ENCODE measurements at regions not wholly inside any gene's neighbourhood (a gene's known extent, or its start where the extent isn't known, plus 50 kb on each side); places are given as distances from the start of the nearest gene placed in this dataset.

- no peak for DNase-seq
Measured at GRCh38 chr21:27321791-27322190, 354.9 kb upstream of the ADAMTS5 start.

GRCh38 chr21:27320868-27321267 is 354.0 kb upstream of the ADAMTS5 start:
- no peak for DNase-seq

- peak in 1 of 2 experiments; percentile 49 for DNase-seq
Measured at GRCh38 chr21:27317601-27318000, 350.7 kb upstream of the ADAMTS5 start.

GRCh38 chr21:27315373-27315772 is 348.5 kb upstream of the ADAMTS5 start:
- no peak for DNase-seq

- no peak for DNase-seq
Measured at GRCh38 chr21:27314131-27314530, 347.2 kb upstream of the ADAMTS5 start.

GRCh38 chr21:27306791-27307775 is 340.2 kb upstream of the ADAMTS5 start:
- DNase-seq, result no peak

- DNase-seq, result no peak
Measured at GRCh38 chr21:27306206-27306605, 339.3 kb upstream of the ADAMTS5 start.

- no peak for DNase-seq
Measured at GRCh38 chr21:27301220-27301619, 334.3 kb upstream of the ADAMTS5 start.

GRCh38 chr21:27300770-27301169 is 333.9 kb upstream of the ADAMTS5 start:
- no peak for DNase-seq

- DNase-seq, result peak in 1 of 2 experiments; percentile 39
Measured at GRCh38 chr21:27298465-27298864, 331.6 kb upstream of the ADAMTS5 start.

GRCh38 chr21:27293239-27293638 is 326.4 kb upstream of the ADAMTS5 start:
- no peak for DNase-seq

GRCh38 chr21:27292783-27293182 is 325.9 kb upstream of the ADAMTS5 start:
- no peak for DNase-seq

- no peak for DNase-seq
Measured at GRCh38 chr21:27292229-27292628, 325.3 kb upstream of the ADAMTS5 start.

- DNase-seq, result no peak
Measured at GRCh38 chr21:27291006-27291405, 324.1 kb upstream of the ADAMTS5 start.

GRCh38 chr21:27290028-27290427 is 323.1 kb upstream of the ADAMTS5 start:
- no peak for DNase-seq

- DNase-seq, result no peak
Measured at GRCh38 chr21:27286760-27287159, 319.9 kb upstream of the ADAMTS5 start.

GRCh38 chr21:27277110-27277509 is 310.2 kb upstream of the ADAMTS5 start:
- DNase-seq, result no peak

- DNase-seq, result no peak
Measured at GRCh38 chr21:27275294-27275927, 308.5 kb upstream of the ADAMTS5 start.

GRCh38 chr21:27269644-27270043 is 302.8 kb upstream of the ADAMTS5 start:
- no peak for DNase-seq

GRCh38 chr21:27268290-27268689 is 301.4 kb upstream of the ADAMTS5 start:
- DNase-seq, result no peak

GRCh38 chr21:27265949-27266348 is 299.1 kb upstream of the ADAMTS5 start:
- no peak for DNase-seq

- DNase-seq, result no peak
Measured at GRCh38 chr21:27265492-27265891, 298.6 kb upstream of the ADAMTS5 start.

GRCh38 chr21:27261676-27262075 is 294.8 kb upstream of the ADAMTS5 start:
- DNase-seq, result no peak

- DNase-seq, result no peak
Measured at GRCh38 chr21:27260728-27261127, 293.8 kb upstream of the ADAMTS5 start.

Data from NCI-H524 (cell line).